Activated naive CD8-positive, alpha-beta T cell treated with anti-CD3 and anti-CD28 coated beads, Interleukin-2, amount 10 ng/mL, durations not matched to agents 7 days and 5 days (primary cell): ENCODE measurements at regions not wholly inside any gene's neighbourhood (a gene's known extent, or its start where the extent isn't known, plus 50 kb on each side); places are given as distances from the start of the nearest gene placed in this dataset.
"Not testable (repeated sequence)": the region's sequence is repeated elsewhere in the genome, so short reads cannot be mapped to it uniquely, and the experiment has no call there.

Experiments
- ATAC-seq: fragments of 150-1000 bp; cut with Tn5 transposase; one replicate; pipeline ENCODE4 v1.10.0; 2021; ENCODE audit warnings: low read depth, moderate library complexity
- POLR2A ChIA-PET: fragments of 350-600 bp; sonication (Branson Sonifier 250); formaldehyde crosslinking; loops from one replicate; lab custom pipeline; 2021; ENCODE audit warnings: antibody characterized with exemption; lab: Charles Lee
- DNase-seq: peaks from one replicate; pipeline ENCODE4 v3.0.0; 2021
- H3K27ac Mint-ChIP-seq: one replicate; pipeline ENCODE4 v1.8.0; 2022; ENCODE audit warnings: mild to moderate bottlenecking, mixed read lengths
- H3K27me3 Mint-ChIP-seq: one replicate; pipeline ENCODE4 v1.8.0; 2022; ENCODE audit warnings: mild to moderate bottlenecking, moderate library complexity, mixed read lengths
- H3K36me3 Mint-ChIP-seq: one replicate; pipeline ENCODE4 v1.8.0; 2021; ENCODE audit warnings: mild to moderate bottlenecking, mixed read lengths
- H3K4me1 Mint-ChIP-seq: one replicate; pipeline ENCODE4 v1.8.0; 2021; ENCODE audit warnings: mixed read lengths
- H3K4me3 Mint-ChIP-seq: one replicate; pipeline ENCODE4 v1.8.0; 2022; ENCODE audit warnings: mild to moderate bottlenecking, moderate library complexity, mixed read lengths
- H3K9me3 Mint-ChIP-seq: one replicate; pipeline ENCODE4 v1.8.0; 2021; ENCODE audit warnings: mixed read lengths

DNA sequence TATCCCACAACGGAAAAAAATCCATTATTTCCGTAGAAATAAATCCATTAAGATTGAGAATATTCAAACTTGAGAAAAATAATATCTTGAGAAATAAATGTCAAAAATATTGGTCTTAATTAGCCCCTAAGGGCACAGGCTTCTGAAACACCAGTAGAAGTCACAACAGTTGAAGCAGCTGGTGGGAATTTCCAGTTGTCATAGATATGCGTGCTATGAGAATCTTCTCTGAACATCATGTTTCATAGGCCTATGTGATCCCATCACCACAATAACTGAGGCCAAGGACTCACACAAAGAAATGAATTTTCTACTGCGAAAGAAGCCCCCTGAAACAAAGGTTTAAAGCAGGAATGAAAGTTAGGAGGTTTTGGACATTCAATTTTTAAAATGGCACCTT lies 292.0 kb downstream of the DTHD1 start:
- Mint-ChIP-seq H3K27me3 (no peaks in the 10 kb centered on the region), H3K36me3 (no peaks in the 10 kb centered on the region), H3K4me1 (no peaks in the 10 kb centered on the region), H3K27ac (no peak overlapping the region), H3K4me3 (no peak overlapping the region), H3K9me3 (peaks cover 6% of the 10 kb centered on the region)
- DNase-seq (no peak), ATAC-seq (no peak)
- POLR2A ChIA-PET: no interaction called here

DNA sequence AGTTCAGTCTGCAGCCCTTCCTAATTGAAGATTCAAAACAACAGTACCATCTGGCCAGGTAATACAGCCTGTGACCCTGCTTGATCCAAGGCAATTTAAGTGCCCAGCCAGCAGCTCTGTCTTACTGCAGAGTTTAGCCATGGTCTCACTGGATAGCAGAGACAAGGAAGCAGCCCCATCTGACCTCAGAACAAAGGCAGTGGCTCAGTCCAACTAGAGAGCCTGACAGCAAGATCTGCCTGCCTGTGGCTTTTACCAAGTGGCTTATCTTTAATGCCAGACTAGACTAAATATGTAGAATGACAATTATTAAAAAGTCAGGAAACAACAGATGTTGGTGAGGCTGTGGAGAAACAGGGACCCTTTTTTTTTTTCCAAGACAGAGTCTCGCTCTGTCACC lies 293.4 kb downstream of the DTHD1 start:
- Mint-ChIP-seq H3K9me3 (peaks cover 6% of the 10 kb centered on the region), H3K27me3 (no peaks in the 10 kb centered on the region), H3K36me3 (no peaks in the 10 kb centered on the region), H3K4me3 (no peak overlapping the region), H3K27ac (no peak overlapping the region), H3K4me1 (no peaks in the 10 kb centered on the region)
- DNase-seq: no peak
- no peak for ATAC-seq
- POLR2A ChIA-PET: no interaction called here

DNA sequence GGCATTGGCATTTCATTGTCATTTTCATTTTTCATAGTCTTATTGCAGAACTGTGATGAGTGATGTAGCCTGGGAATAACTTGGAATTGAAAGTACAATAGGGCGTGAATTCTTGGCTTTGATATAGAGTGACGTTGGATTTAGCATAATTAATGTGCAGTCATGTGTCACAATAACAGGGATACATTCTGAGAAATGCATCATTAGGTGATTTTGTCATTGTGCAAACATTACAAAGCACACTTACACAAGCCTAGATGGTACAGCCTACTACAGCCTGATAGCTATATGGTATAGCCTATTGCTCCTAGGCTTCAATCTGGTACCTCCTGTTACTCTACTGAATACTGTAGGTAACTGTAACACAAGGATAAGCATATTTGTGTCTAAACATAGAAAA lies 300.8 kb downstream of the DTHD1 start:
- no peak for DNase-seq
- POLR2A ChIA-PET: no interaction called here

GRCh38 chr4:36587909-36588472 lies 306.6 kb downstream of the DTHD1 start:
- POLR2A ChIA-PET: no interaction called here
- no peaks in the 10 kb centered on the region for H3K4me1 Mint-ChIP-seq
- ATAC-seq (no peak), DNase-seq (no peak)
- no peaks in the 10 kb centered on the region for H3K36me3 Mint-ChIP-seq
- H3K4me3 Mint-ChIP-seq: no peak overlapping the region
- H3K27me3 Mint-ChIP-seq: no peaks in the 10 kb centered on the region
- no peak overlapping the region for H3K27ac Mint-ChIP-seq
- peaks cover 1% of the 10 kb centered on the region for H3K9me3 Mint-ChIP-seq

More for the DNA sequence above, 300.8 kb downstream of the DTHD1 start:
- no peak for ATAC-seq
- Mint-ChIP-seq H3K4me1 (no peaks in the 10 kb centered on the region), H3K36me3 (no peaks in the 10 kb centered on the region), H3K9me3 (no peaks in the 10 kb centered on the region), H3K4me3 (no peak overlapping the region), H3K27ac (no peak overlapping the region), H3K27me3 (no peaks in the 10 kb centered on the region)

- Mint-ChIP-seq H3K4me1 (no peaks in the 10 kb centered on the region), H3K9me3 (peaks cover 1% of the 10 kb centered on the region), H3K27me3 (no peaks in the 10 kb centered on the region), H3K36me3 (no peaks in the 10 kb centered on the region), H3K27ac (no peak overlapping the region), H3K4me3 (no peak overlapping the region)
- no peak for DNase-seq
- POLR2A ChIA-PET: no interaction called here
- ATAC-seq: no peak
Measured at GRCh38 chr4:36590343-36590742, 308.9 kb downstream of the DTHD1 start.

GRCh38 chr4:36601864-36602495 lies 320.6 kb downstream of the DTHD1 start:
- no peak overlapping the region for H3K27ac Mint-ChIP-seq

DNA sequence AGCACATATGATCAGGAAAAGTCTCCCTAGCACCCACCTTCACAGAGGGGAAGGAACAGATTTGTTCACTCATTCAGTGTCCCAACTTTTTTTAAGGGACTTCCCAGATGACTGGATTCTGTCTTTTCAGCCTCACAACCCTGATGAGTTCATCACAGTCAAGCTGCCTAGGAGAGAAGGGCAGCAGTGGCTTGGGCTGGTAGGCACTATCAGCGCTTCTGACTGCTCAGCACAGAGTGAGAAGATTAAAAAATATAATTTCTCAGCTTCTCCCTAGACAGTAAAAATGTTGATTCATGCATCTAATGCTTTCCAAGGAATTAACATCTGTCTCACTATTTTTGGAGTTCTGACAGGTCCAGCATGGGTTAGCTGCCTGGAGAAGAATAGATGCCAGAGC lies 328.2 kb downstream of the DTHD1 start:
- ATAC-seq: no peak
- Mint-ChIP-seq H3K36me3 (no peaks in the 10 kb centered on the region), H3K4me1 (no peaks in the 10 kb centered on the region), H3K27ac (no peak overlapping the region), H3K27me3 (no peaks in the 10 kb centered on the region), H3K4me3 (no peak overlapping the region), H3K9me3 (no peaks in the 10 kb centered on the region)
- DNase-seq: no peak
- POLR2A ChIA-PET: no interaction called here

More at GRCh38 chr4:36601864-36602495, 320.6 kb downstream of the DTHD1 start:
- Mint-ChIP-seq H3K9me3 (no peaks in the 10 kb centered on the region), H3K36me3 (no peaks in the 10 kb centered on the region), H3K27me3 (no peaks in the 10 kb centered on the region), H3K4me1 (no peaks in the 10 kb centered on the region), H3K4me3 (no peak overlapping the region)
- POLR2A ChIA-PET: no interaction called here
- ATAC-seq: no peak
- no peak for DNase-seq

- Mint-ChIP-seq H3K9me3 (no peaks in the 10 kb centered on the region), H3K4me3 (no peak overlapping the region), H3K27ac (no peak overlapping the region), H3K36me3 (no peaks in the 10 kb centered on the region), H3K27me3 (no peaks in the 10 kb centered on the region), H3K4me1 (no peaks in the 10 kb centered on the region)
- POLR2A ChIA-PET: no interaction called here
- ATAC-seq (no peak), DNase-seq (no peak)
Measured at GRCh38 chr4:36610628-36611027, 329.2 kb downstream of the DTHD1 start.

- H3K27ac Mint-ChIP-seq, ATAC-seq, H3K4me1 Mint-ChIP-seq, H3K36me3 Mint-ChIP-seq, POLR2A ChIA-PET, H3K9me3 Mint-ChIP-seq, DNase-seq, H3K27me3 Mint-ChIP-seq, H3K4me3 Mint-ChIP-seq: not testable (repeated sequence)
Measured at GRCh38 chr4:36613142-36613541, 331.7 kb downstream of the DTHD1 start.

DNA sequence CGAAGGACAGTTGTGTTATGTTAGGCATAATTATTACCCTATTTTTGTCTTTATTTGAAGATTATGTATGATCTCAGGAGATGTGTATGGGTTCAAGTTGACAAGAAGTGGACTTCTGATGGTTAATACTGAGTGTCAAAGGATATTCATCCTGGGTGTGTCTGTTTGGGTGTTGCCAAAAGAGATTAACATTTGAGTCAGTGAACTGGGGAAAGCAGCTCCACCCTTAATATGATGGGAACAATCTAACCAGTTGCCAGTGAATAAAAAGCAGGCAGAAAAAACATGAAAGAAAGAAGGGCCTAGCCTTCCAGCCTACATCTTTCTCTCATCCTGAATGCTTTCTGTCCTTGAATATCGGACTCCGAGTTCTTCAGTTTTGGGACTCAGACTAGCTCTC lies 332.6 kb downstream of the DTHD1 start:
- Mint-ChIP-seq H3K27ac (no peak overlapping the region), H3K4me3 (no peak overlapping the region), H3K36me3 (no peaks in the 10 kb centered on the region), H3K9me3 (no peaks in the 10 kb centered on the region), H3K27me3 (no peaks in the 10 kb centered on the region), H3K4me1 (no peaks in the 10 kb centered on the region)
- DNase-seq (no peak), ATAC-seq (no peak)
- POLR2A ChIA-PET: no interaction called here

DNA sequence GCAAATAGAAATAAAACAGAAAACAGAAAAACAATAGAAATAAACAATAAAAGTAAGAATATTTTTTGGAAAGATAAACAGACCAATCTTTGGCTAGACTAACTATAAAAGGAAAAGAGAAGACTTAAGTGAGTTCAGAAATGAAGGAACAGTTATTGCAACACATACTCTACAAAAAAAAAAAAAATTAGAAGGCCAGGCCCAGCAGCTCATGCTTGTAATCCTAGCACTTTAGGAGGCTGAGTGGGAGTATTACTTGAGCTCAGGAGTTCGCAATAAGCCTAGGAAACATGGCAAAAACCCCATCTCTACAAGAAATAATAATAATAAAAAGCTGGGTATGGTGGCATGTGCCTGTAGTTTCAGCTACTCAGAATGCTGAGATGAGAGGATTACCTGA lies 336.7 kb downstream of the DTHD1 start:
- no peak overlapping the region for H3K27ac Mint-ChIP-seq
- no peaks in the 10 kb centered on the region for H3K36me3 Mint-ChIP-seq
- H3K4me1 Mint-ChIP-seq: no peaks in the 10 kb centered on the region
- DNase-seq: no peak
- H3K4me3 Mint-ChIP-seq: no peak overlapping the region
- POLR2A ChIA-PET: no interaction called here
- no peaks in the 10 kb centered on the region for H3K9me3 Mint-ChIP-seq
- no peak for ATAC-seq
- no peaks in the 10 kb centered on the region for H3K27me3 Mint-ChIP-seq

- H3K27me3 Mint-ChIP-seq: no peaks in the 10 kb centered on the region
- no peaks in the 10 kb centered on the region for H3K4me1 Mint-ChIP-seq
- POLR2A ChIA-PET: no interaction called here
- no peaks in the 10 kb centered on the region for H3K36me3 Mint-ChIP-seq
- no peak for DNase-seq
- no peak overlapping the region for H3K27ac Mint-ChIP-seq
- H3K9me3 Mint-ChIP-seq: no peaks in the 10 kb centered on the region
- no peak overlapping the region for H3K4me3 Mint-ChIP-seq
- ATAC-seq: no peak
Measured at GRCh38 chr4:36624030-36624429, 342.6 kb downstream of the DTHD1 start.

DNA sequence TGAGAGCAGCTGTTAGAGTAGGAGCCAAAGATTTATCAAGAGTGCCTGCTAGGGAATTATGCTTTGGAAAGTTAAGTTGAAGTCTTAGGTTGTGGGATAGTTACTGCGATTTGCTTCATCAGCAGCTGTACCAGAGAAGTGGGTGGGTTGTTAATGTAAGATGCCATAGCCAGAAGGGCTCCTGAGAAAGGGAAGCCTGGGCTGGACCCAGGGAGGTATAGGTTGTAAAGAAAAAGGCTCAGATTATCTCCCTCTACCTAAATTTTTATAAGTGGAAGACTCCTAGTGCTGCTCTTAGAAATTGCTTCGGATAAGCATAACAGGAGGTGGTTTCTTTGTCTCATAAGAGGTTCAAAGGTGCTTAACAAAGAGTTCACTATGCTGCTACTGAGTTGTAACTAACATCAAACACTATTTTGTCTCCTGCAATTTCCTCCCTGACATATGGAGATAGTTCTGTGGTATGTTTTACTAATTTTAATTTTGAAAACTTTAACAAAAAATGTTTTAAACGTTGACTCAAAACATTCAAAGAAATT lies 356.9 kb downstream of the DTHD1 start:
- no peak overlapping the region for H3K4me3 Mint-ChIP-seq
- POLR2A ChIA-PET: no interaction called here
- ATAC-seq: no peak
- no peak for DNase-seq
- H3K36me3 Mint-ChIP-seq: no peaks in the 10 kb centered on the region
- no peaks in the 10 kb centered on the region for H3K9me3 Mint-ChIP-seq
- no peak overlapping the region for H3K27ac Mint-ChIP-seq
- no peaks in the 10 kb centered on the region for H3K27me3 Mint-ChIP-seq
- no peaks in the 10 kb centered on the region for H3K4me1 Mint-ChIP-seq

DNA sequence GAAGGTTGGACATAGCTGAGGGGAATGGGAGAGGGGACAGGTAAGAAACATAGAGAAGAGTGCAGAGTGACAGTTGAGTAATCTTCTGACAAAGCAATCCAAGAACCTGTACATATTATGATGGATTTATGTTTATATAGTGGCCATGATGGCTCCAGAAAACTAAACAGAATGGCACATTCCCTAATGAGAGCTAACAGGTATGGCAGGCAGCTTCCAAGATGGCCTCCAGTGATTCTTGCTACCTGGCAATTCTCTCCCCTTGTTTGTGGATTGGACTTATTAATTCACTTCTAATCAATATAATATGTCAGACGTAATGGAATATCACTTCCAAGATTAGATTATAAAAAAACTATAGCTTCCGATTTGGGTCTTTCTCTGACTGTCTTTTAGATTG lies 359.5 kb downstream of the DTHD1 start:
- Mint-ChIP-seq H3K4me3 (no peak overlapping the region), H3K9me3 (no peaks in the 10 kb centered on the region), H3K4me1 (no peaks in the 10 kb centered on the region), H3K27me3 (no peaks in the 10 kb centered on the region), H3K27ac (no peak overlapping the region), H3K36me3 (no peaks in the 10 kb centered on the region)
- DNase-seq (no peak), ATAC-seq (no peak)
- POLR2A ChIA-PET: no interaction called here
